ENCODE measurements at regions not wholly inside any gene's neighbourhood (a gene's known extent, or its start where the extent isn't known, plus 50 kb on each side); places are given as distances from the start of the nearest gene placed in this dataset.

DNA sequence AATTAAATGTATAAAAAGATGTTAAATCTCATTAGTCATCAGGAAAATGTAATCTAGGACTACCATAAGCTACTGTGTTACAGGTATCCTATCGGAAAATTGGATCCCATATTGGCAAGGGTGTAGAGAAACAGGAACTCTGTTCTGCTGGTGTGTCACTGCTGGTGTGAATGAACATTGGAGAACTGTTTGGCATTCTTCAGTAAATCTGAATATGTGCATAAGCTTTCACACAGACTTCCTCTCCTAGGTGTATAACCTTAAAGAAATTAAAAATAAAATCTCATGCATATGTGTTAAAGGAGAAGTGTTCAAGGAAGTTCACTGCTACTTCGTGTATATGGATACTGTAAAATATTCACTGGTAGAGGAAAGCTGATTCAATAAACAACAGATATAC is 484.6 kb upstream of the TLE4 start:
- Histone ChIP-seq H3K4ac (replicated peaks; ENCODE audit: insufficient read length, low read depth, low read length) (no peak overlapping the region), H2AFZ (ENCODE audit: low read length) (no peak overlapping the region), H3K4me2 (ENCODE audit: insufficient read depth in 1 of 2, low read depth in 2 of 2, low read length in 2 of 2) (no peak overlapping the region), H3K79me1 (ENCODE audit: low read depth, low read length) (no peaks in the 10 kb centered on the region), H3K9me3 (ENCODE audit: insufficient read depth in 2 of 2, low read depth in 1 of 2, low read length in 1 of 2) (peaks cover 0 to 4% of the 10 kb centered on the region in 2 experiments; a peak in 1 of 4 replicates), H4K20me1 (replicated peaks in 1 of 2; ENCODE audit: control insufficient read depth in 1 of 2, insufficient read depth in 2 of 2, low read length in 2 of 2) (no peaks in the 10 kb centered on the region), H2BK20ac (ENCODE audit: low read length) (no peak overlapping the region), H2BK12ac (ENCODE audit: low read depth, low read length) (no peak overlapping the region), H3K36me3 (ENCODE audit: control insufficient read depth in 2 of 4, insufficient read depth in 4 of 4, low read length in 3 of 4) (no peaks in the 10 kb centered on the region), H3K4me1 (replicated peaks in 1 of 4; ENCODE audit: control insufficient read depth in 3 of 4, insufficient read depth in 4 of 4, low read length in 3 of 4) (no peaks in the 10 kb centered on the region), H3K79me2 (ENCODE audit: control insufficient read depth in 1 of 2, insufficient read depth in 2 of 2, low read length in 2 of 2) (no peaks in the 10 kb centered on the region), H3K18ac (ENCODE audit: extremely low read depth, low read length) (no peak overlapping the region), H3K23ac (ENCODE audit: insufficient read length) (no peak overlapping the region), H3K56ac (replicated peaks; ENCODE audit: insufficient read length, low read depth, low read length) (no peak overlapping the region), H2BK15ac (ENCODE audit: low read length) (no peak overlapping the region), H2BK120ac (replicated peaks; ENCODE audit: low read depth, low read length) (no peak overlapping the region), H3K14ac (ENCODE audit: insufficient read length) (no peak overlapping the region), H4K5ac (ENCODE audit: insufficient read length, low read depth, low read length) (no peak overlapping the region), H2AK5ac (ENCODE audit: low read depth, low read length) (no peak overlapping the region), H2BK5ac (ENCODE audit: low read depth, low read length) (no peak overlapping the region), H4K91ac (replicated peaks; ENCODE audit: insufficient read length, low read length) (no peak overlapping the region), H3K9ac (replicated peaks in 1 of 4; ENCODE audit: extremely low read depth in 1 of 4, low read depth in 3 of 4, low read length in 3 of 4) (no peak overlapping the region), H3K27ac (ENCODE audit: low read depth, low read length) (no peak overlapping the region), H4K8ac (ENCODE audit: extremely low read depth, insufficient read depth, low read length) (no peak overlapping the region), H3K4me3 (ENCODE audit: extremely low read depth in 1 of 4, insufficient read depth in 2 of 4, low read depth in 3 of 4, low read length in 4 of 4) (no peak overlapping the region), H3K27me3 (replicated peaks in 1 of 4; ENCODE audit: control insufficient read depth in 3 of 4, extremely low read depth in 1 of 4, insufficient read depth in 3 of 4, low read length in 3 of 4) (no peaks in the 10 kb centered on the region), H3K23me2 (ENCODE audit: low read depth, low read length) (no peaks in the 10 kb centered on the region)
- WGBS, 2 experiments (ENCODE audit: extremely low coverage in 1 of 2, insufficient coverage in 1 of 2, insufficient read length in 1 of 2, insufficient replicate concordance in 2 of 2, low coverage in 1 of 2, low lambda C conversion rate in 2 of 2, missing lambda C conversion rate in 1 of 2) = 96% methylated on average over 2 of the region's 2 CpGs; no CpG with 5 or more reads in 1 of the 2 experiments
- POLR2A ChIA-PET (ENCODE audit: partially characterized antibody) = no interaction called here
- no peak for FAIRE-seq
- TF ChIP-seq MAFK (IDR thresholded peaks at IDR 0.05; ENCODE audit: low read depth, low read length) (no peak), FOSL1 (IDR thresholded peaks at IDR 0.05; ENCODE audit: insufficient read depth, low read depth, low read length) (no peak), KDM5A (IDR thresholded peaks at IDR 0.05; ENCODE audit: low read length) (no peak), CHD1 (IDR thresholded peaks at IDR 0.05; ENCODE audit: low read depth, low read length) (no peak), KDM1A (IDR thresholded peaks at IDR 0.05; ENCODE audit: borderline replicate concordance, low read length) (no peak), CHD2 (IDR thresholded peaks at IDR 0.05; ENCODE audit: low read length) (no peak), TEAD4 (IDR thresholded peaks at IDR 0.05; ENCODE audit: low read depth, low read length) (no peak), BCL11A (IDR thresholded peaks at IDR 0.05; ENCODE audit: low read depth in 2 of 2, low read length in 2 of 2) (no peak), TAF7 (optimal IDR thresholded peaks at IDR 0.05; ENCODE audit: borderline replicate concordance, low read depth, low read length) (no peak), RNF2 (IDR thresholded peaks at IDR 0.05; ENCODE audit: borderline replicate concordance, low read depth, low read length, missing control alignments, poor library complexity, severe bottlenecking) (no peak), SIN3A (conservative IDR thresholded peaks at IDR 0.05 in 1 of 2, IDR thresholded peaks at IDR 0.05 in 1 of 2; ENCODE audit: low read depth in 1 of 2, low read length in 2 of 2) (no peak), POLR2A (IDR thresholded peaks at IDR 0.05; ENCODE audit: control extremely low read depth in 1 of 2, low read depth in 2 of 2, low read length in 2 of 2) (no peak), TAF1 (IDR thresholded peaks at IDR 0.05; ENCODE audit: low read depth, low read length) (no peak)
- TF ChIP-seq, protein P1, sequence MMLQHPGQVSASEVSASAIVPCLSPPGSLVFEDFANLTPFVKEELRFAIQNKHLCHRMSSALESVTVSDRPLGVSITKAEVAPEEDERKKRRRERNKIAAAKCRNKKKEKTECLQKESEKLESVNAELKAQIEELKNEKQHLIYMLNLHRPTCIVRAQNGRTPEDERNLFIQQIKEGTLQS (IDR thresholded peaks at IDR 0.05; ENCODE audit: insufficient read depth, low read depth, low read length) = no peak
- CTCF ChIA-PET (ENCODE audit: partially characterized antibody) = interaction anchor here (1.4 kb wide), 1 partner anchor 22 kb away, joined by 3 read pairs; no protein-coding TSS in a partner anchor
- DNase-seq (ENCODE audit: low read depth in 1 of 2, low spot score in 2 of 2) = no peak
